ENCODE measurements at regions not wholly inside any gene's neighbourhood (a gene's known extent, or its start where the extent isn't known, plus 50 kb on each side); places are given as distances from the start of the nearest gene placed in this dataset.

- TF ChIP-seq POLR2A (IDR thresholded peaks at IDR 0.05), result no peak
- TF ChIP-seq, protein P1, sequence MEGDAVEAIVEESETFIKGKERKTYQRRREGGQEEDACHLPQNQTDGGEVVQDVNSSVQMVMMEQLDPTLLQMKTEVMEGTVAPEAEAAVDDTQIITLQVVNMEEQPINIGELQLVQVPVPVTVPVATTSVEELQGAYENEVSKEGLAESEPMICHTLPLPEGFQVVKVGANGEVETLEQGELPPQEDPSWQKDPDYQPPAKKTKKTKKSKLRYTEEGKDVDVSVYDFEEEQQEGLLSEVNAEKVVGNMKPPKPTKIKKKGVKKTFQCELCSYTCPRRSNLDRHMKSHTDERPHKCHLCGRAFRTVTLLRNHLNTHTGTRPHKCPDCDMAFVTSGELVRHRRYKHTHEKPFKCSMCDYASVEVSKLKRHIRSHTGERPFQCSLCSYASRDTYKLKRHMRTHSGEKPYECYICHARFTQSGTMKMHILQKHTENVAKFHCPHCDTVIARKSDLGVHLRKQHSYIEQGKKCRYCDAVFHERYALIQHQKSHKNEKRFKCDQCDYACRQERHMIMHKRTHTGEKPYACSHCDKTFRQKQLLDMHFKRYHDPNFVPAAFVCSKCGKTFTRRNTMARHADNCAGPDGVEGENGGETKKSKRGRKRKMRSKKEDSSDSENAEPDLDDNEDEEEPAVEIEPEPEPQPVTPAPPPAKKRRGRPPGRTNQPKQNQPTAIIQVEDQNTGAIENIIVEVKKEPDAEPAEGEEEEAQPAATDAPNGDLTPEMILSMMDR (IDR thresholded peaks at IDR 0.05), result no peak
These were observed 82.0 kb downstream of the IFI44 start for GRCh38 chr1:78731674-78732073.
